T-cell (primary cell): ENCODE measurements at regions not wholly inside any gene's neighbourhood (a gene's known extent, or its start where the extent isn't known, plus 50 kb on each side); places are given as distances from the start of the nearest gene placed in this dataset.

Experiments used
- ATAC-seq, 4 experiments: fragments of 200-7000 bp in 3 of 4; fragments of 150-1000 bp in 1 of 4; cut with Tn5 transposase; replicated peaks in 1 of 4; 1 replicate in 3 of 4; 2 replicates in 1 of 4; pipeline ENCODE4 v1.10.0; 2021; ENCODE audit warnings: moderate library complexity in 3 of 4, mild to moderate bottlenecking in 2 of 4, moderate number of reproducible peaks in 1 of 4
- CTCF ChIA-PET, 2 donors: fragments of 300-600 bp; sonication (Branson Sonifier 250); formaldehyde crosslinking; loops; one replicate each; lab custom pipeline; 2022; ENCODE audit warnings: antibody characterized with exemption in 2 of 2; lab: Charles Lee
- POLR2A ChIA-PET, 2 donors: fragments of 300-600 bp; sonication (Branson Sonifier 250); formaldehyde crosslinking; loops; one replicate each; lab custom pipeline; 2022; ENCODE audit warnings: antibody characterized with exemption in 2 of 2; lab: Charles Lee
- DNase-seq, 35 experiments: peaks; one replicate each; pipeline versions ENCODE4 v3.0.0 to v3.0.0-alpha.2; 2013 to 2023
- H3K27ac ChIP-seq: one replicate; pipeline ENCODE4 v1.5.1; 2013; ENCODE audit warnings: low read length
- H3K27me3 ChIP-seq, 2 experiments: replicated peaks in 1 of 2; 1 replicate in 1 of 2; 2 replicates in 1 of 2; pipeline versions ENCODE4 v1.6.1 to v1.7.0; 2013; ENCODE audit warnings: low read length in 1 of 2, mixed read lengths in 1 of 2; ENCODE audit not compliant: control insufficient read depth in 2 of 2, insufficient read depth in 2 of 2; ENCODE audit errors: extremely low read depth in 1 of 2
- H3K36me3 ChIP-seq, 2 donors: 1 replicate in 1 of 2; 2 replicates in 1 of 2; pipeline versions ENCODE4 v1.6.1 to v1.7.0; 2013; ENCODE audit warnings: low read length in 1 of 2; ENCODE audit not compliant: control insufficient read depth in 2 of 2, insufficient read depth in 1 of 2; ENCODE audit errors: extremely low read depth in 1 of 2
- H3K4me1 ChIP-seq, 2 experiments: 1 replicate in 1 of 2; 2 replicates in 1 of 2; pipeline versions ENCODE4 v1.6.1 to v1.7.0; 2013; ENCODE audit warnings: low read length in 2 of 2, mixed read lengths in 1 of 2; ENCODE audit not compliant: insufficient read depth in 2 of 2, control insufficient read depth in 1 of 2; ENCODE audit errors: extremely low read depth in 1 of 2
- H3K4me3 ChIP-seq, 2 donors: 1 replicate in 1 of 2; 2 replicates in 1 of 2; pipeline versions ENCODE4 v1.5.1 to v1.7.0; 2013; ENCODE audit warnings: mild to moderate bottlenecking in 2 of 2, low read length in 1 of 2, moderate library complexity in 1 of 2; ENCODE audit not compliant: control insufficient read depth in 1 of 2; ENCODE audit errors: extremely low read depth in 1 of 2
- H3K9me3 ChIP-seq: 2 replicates; pipeline ENCODE4 v1.7.0; 2013
- H3K27ac Mint-ChIP-seq, 2 donors: one replicate each; pipeline ENCODE4 v1.8.0; 2020 to 2021; ENCODE audit warnings: mild to moderate bottlenecking in 2 of 2, mixed read lengths in 2 of 2
- H3K27me3 Mint-ChIP-seq, 2 donors: one replicate each; pipeline ENCODE4 v1.8.0; 2021 to 2022; ENCODE audit warnings: mixed read lengths in 2 of 2
- H3K36me3 Mint-ChIP-seq: one replicate; pipeline ENCODE4 v1.8.0; 2021; ENCODE audit warnings: mixed read lengths
- H3K4me1 Mint-ChIP-seq, 3 donors: one replicate each; pipeline ENCODE4 v1.8.0; 2020 to 2022; ENCODE audit warnings: mixed read lengths in 3 of 3, mild to moderate bottlenecking in 1 of 3
- H3K4me3 Mint-ChIP-seq, 3 donors: one replicate each; pipeline ENCODE4 v1.8.0; 2020 to 2022; ENCODE audit warnings: mild to moderate bottlenecking in 3 of 3, mixed read lengths in 3 of 3, moderate library complexity in 3 of 3
- H3K9me3 Mint-ChIP-seq, 3 donors: one replicate each; pipeline ENCODE4 v1.8.0; 2020 to 2022; ENCODE audit warnings: mixed read lengths in 3 of 3
- WGBS: methylation state at CpG from one replicate; pipeline ENCODE4 v1.1.5; 2013; ENCODE audit warnings: missing lambda C conversion rate; ENCODE audit not compliant: insufficient coverage; 5-methylcytosine and 5-hydroxymethylcytosine counted together

DNA sequence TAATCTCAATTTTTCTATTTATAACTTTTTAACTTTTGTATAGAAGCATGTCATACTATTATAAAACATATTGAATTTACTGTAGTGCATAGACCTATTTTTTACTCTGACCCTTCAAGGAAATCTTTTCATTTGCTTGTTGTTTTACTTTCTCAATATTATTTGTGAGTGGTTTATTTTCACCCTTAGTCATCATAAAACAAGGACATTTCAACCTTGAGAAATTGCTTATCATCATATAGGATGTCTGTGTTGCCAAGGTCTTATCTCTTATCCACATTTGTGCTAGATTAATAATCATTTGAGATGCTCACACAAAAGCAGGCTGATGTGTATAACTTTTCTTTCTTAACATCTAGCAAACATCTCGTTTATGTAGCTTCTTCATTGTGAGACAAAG, 408.6 kb upstream of the PABPC4L start:
- no peaks in the 10 kb centered on the region for H3K4me1 Mint-ChIP-seq
- Histone ChIP-seq H3K9me3 (no peaks in the 10 kb centered on the region), H3K4me1 (no peaks in the 10 kb centered on the region), H3K36me3 (no peaks in the 10 kb centered on the region), H3K4me3 (no peak overlapping the region), H3K27ac (no peak overlapping the region), H3K27me3 (no peaks in the 10 kb centered on the region)
- H3K4me3 Mint-ChIP-seq, result no peak overlapping the region
- H3K27me3 Mint-ChIP-seq, result no peaks in the 10 kb centered on the region
- ChIA-PET CTCF (no interaction called here), POLR2A (no interaction called here)
- DNase-seq (no peak), ATAC-seq (no peak)
- no CpG with 5 or more reads among the region's 1 CpG for WGBS
- H3K27ac Mint-ChIP-seq, result no peak overlapping the region
- H3K9me3 Mint-ChIP-seq, result peaks cover 0 to 6% (median 0%) of the 10 kb centered on the region in 3 donors
- H3K36me3 Mint-ChIP-seq, result no peaks in the 10 kb centered on the region

DNA sequence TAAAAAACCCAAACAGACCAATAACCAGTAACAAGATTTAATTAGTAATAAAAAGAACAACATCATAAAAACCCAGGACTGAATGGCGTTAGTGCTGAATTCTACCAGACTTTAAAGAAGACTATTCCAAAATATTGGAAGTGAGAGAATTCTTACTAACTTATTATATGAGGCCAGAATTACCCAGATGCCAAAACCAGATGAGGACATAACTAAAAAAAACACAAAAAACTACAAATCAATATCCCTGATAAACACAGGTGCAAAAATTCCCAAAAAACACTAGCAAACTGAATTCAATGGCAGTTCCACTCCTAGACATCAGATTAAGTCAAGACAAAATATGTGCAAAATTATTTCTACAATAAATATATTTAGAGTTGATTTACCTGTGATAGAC, 400.1 kb upstream of the PABPC4L start:
- H3K36me3 Mint-ChIP-seq, result no peaks in the 10 kb centered on the region
- H3K27ac Mint-ChIP-seq, result no peak overlapping the region
- Histone ChIP-seq H3K4me3 (no peak overlapping the region), H3K27ac (no peak overlapping the region), H3K36me3 (no peaks in the 10 kb centered on the region), H3K4me1 (no peaks in the 10 kb centered on the region), H3K9me3 (no peaks in the 10 kb centered on the region), H3K27me3 (no peaks in the 10 kb centered on the region)
- H3K9me3 Mint-ChIP-seq, result peaks cover 11 to 24% (median 14%) of the 10 kb centered on the region in 3 donors
- ATAC-seq, result no peak
- no peak for DNase-seq
- no peaks in the 10 kb centered on the region for H3K27me3 Mint-ChIP-seq
- CTCF ChIA-PET, result no interaction called here
- no peaks in the 10 kb centered on the region for H3K4me1 Mint-ChIP-seq
- no CpG with 5 or more reads among the region's 1 CpG for WGBS
- POLR2A ChIA-PET, result interaction anchor here in 1 of 2 donors (0.6 kb wide), 1 partner anchor 34 kb away, joined by 3 read pairs; no protein-coding TSS in a partner anchor
- H3K4me3 Mint-ChIP-seq, result no peak overlapping the region

DNA sequence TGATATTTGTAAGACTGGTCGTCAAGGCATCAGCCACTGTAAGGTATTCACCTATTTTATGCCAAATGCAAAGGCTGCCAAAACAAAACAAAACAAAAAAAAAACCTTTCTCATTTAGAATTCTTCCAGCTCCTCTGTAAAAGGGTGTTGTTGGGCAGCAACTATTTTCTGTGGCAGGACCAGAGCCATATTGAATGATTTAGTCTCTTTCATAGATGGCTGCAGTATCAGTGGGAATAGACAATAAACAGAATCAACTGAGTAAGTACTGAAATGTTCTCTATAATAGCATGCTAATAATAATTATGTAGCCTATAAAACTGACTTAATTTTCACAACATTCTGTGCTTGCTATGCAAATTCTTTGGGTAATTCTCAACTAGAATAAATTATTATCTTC, 389.7 kb upstream of the PABPC4L start:
- no peaks in the 10 kb centered on the region for H3K4me1 Mint-ChIP-seq
- Histone ChIP-seq H3K27me3 (no peaks in the 10 kb centered on the region), H3K27ac (no peak overlapping the region), H3K9me3 (no peaks in the 10 kb centered on the region), H3K4me3 (no peak overlapping the region), H3K4me1 (no peaks in the 10 kb centered on the region), H3K36me3 (no peaks in the 10 kb centered on the region)
- ATAC-seq, result no peak
- no peak for DNase-seq
- POLR2A ChIA-PET, result no interaction called here
- H3K9me3 Mint-ChIP-seq, result peaks cover under 1 to 16% (median 2%) of the 10 kb centered on the region in 3 donors
- CTCF ChIA-PET, result no interaction called here
- no peak overlapping the region for H3K4me3 Mint-ChIP-seq
- no peaks in the 10 kb centered on the region for H3K36me3 Mint-ChIP-seq
- H3K27ac Mint-ChIP-seq, result no peak overlapping the region
- no peaks in the 10 kb centered on the region for H3K27me3 Mint-ChIP-seq
- no CpG with 5 or more reads among the region's 1 CpG for WGBS

DNA sequence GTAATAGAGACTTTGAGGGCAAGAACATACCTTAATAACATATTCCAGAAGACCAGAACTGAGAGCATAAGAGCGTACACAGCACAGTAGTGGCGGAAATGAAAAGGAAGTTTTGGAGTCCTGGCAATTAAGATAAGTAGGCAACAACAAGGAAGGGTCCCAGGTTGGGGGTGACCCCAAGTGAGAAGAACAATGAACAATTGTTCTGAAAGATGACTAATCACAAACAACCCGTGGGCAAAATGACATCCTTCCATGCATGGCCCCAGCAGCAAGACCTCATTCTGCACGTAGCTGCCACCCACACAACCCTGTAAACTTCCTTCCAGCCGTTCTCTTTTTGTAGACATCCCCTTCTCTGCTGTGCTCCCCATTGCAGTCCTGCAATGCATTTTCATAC, 384.4 kb upstream of the PABPC4L start:
- no peak for ATAC-seq
- POLR2A ChIA-PET, result no interaction called here
- Histone ChIP-seq H3K4me1 (no peaks in the 10 kb centered on the region), H3K27me3 (no peaks in the 10 kb centered on the region), H3K27ac (no peak overlapping the region), H3K36me3 (no peaks in the 10 kb centered on the region), H3K4me3 (no peak overlapping the region), H3K9me3 (no peaks in the 10 kb centered on the region)
- no peaks in the 10 kb centered on the region for H3K4me1 Mint-ChIP-seq
- no peak overlapping the region for H3K4me3 Mint-ChIP-seq
- no peak overlapping the region for H3K27ac Mint-ChIP-seq
- peaks cover 13 to 20% (median 15%) of the 10 kb centered on the region in 3 donors for H3K9me3 Mint-ChIP-seq
- 28% methylated on average over 3 of the region's 5 CpGs for WGBS
- H3K27me3 Mint-ChIP-seq, result no peaks in the 10 kb centered on the region
- no peak for DNase-seq
- CTCF ChIA-PET, result no interaction called here
- no peaks in the 10 kb centered on the region for H3K36me3 Mint-ChIP-seq

DNA sequence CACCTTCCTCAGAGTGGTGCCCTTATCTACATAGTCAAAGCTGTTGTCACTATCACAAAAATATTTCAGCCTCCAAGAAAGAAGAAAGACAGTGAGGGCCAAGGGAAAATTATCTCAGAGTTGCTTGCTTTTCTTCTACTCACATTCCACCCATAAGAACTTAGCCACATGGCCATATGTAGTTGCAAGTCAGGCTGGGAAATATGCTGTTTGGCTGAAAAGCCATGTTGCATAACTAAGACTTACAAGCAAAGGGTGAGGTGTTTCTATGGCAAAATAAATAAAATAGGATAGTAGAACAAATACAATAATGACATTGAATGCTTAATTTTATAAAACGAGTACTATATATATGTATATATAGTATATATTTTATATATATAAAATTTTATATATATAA, 365.9 kb upstream of the PABPC4L start:
- Mint-ChIP-seq H3K9me3 (peaks cover 17 to 21% (median 19%) of the 10 kb centered on the region in 3 donors), H3K4me3 (no peak overlapping the region), H3K36me3 (no peaks in the 10 kb centered on the region), H3K27me3 (no peaks in the 10 kb centered on the region), H3K27ac (no peak overlapping the region), H3K4me1 (no peaks in the 10 kb centered on the region)
- ATAC-seq (no peak), DNase-seq (no peak)
- Histone ChIP-seq H3K4me3 (no peak overlapping the region), H3K9me3 (peaks cover 2% of the 10 kb centered on the region), H3K27ac (no peak overlapping the region), H3K36me3 (no peaks in the 10 kb centered on the region), H3K27me3 (no peaks in the 10 kb centered on the region), H3K4me1 (no peaks in the 10 kb centered on the region)
- WGBS, result no CpG with 5 or more reads among the region's 1 CpG
- ChIA-PET POLR2A (no interaction called here), CTCF (no interaction called here)

DNA sequence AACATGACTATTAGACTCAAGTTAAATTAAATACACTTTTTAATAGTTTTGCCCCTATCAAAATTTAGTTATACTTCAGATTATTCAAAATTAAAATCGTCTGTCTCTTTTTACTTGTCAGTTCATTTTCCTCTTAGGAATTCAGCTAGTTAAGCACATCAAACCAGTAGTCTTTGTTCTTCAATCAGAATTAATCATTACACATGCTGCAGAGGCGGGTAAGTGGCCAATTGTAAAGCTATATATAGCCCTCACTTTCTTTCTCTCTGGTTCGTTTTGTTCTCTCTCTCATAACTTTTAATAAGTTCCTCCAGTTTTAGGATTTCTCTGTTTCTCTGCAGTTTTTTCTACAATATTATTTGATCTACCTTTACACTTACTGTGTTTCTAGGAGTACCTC, 359.1 kb upstream of the PABPC4L start:
- 48% methylated on average over 3 of the region's 3 CpGs for WGBS
- Mint-ChIP-seq H3K27me3 (no peaks in the 10 kb centered on the region), H3K4me3 (no peak overlapping the region), H3K36me3 (no peaks in the 10 kb centered on the region), H3K27ac (no peak overlapping the region), H3K4me1 (no peaks in the 10 kb centered on the region), H3K9me3 (peaks cover 6 to 9% (median 7%) of the 10 kb centered on the region in 3 donors)
- Histone ChIP-seq H3K9me3 (no peaks in the 10 kb centered on the region), H3K36me3 (no peaks in the 10 kb centered on the region), H3K27ac (no peak overlapping the region), H3K4me1 (no peaks in the 10 kb centered on the region), H3K4me3 (no peak overlapping the region), H3K27me3 (no peaks in the 10 kb centered on the region)
- POLR2A ChIA-PET, result no interaction called here
- DNase-seq (no peak), ATAC-seq (no peak)
- CTCF ChIA-PET, result no interaction called here

DNA sequence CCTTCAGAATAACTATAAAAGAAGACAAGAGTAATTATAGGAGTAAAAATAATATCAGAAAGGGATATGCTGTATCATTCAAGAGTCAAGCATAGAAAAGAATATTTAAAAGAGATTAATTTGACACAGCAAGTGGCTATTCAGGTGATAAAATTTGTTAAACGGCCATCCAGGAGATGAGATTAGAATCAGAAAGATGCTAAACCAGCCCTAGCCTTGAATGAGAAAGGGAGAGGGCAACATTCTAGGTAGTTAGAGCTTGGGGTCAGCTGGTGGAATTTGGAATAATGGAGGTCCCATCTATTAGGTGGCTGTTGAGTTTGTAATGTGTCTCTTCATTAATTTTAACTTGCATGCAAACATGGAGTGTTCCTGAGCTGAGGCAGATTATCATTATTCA, 350.5 kb upstream of the PABPC4L start:
- Histone ChIP-seq H3K27me3 (no peaks in the 10 kb centered on the region), H3K36me3 (no peaks in the 10 kb centered on the region), H3K9me3 (no peaks in the 10 kb centered on the region), H3K27ac (no peak overlapping the region), H3K4me3 (no peak overlapping the region), H3K4me1 (no peaks in the 10 kb centered on the region)
- Mint-ChIP-seq H3K27me3 (no peaks in the 10 kb centered on the region), H3K9me3 (peaks cover 5 to 32% (median 28%) of the 10 kb centered on the region in 3 donors), H3K27ac (no peak overlapping the region), H3K36me3 (no peaks in the 10 kb centered on the region), H3K4me3 (no peak overlapping the region), H3K4me1 (no peaks in the 10 kb centered on the region)
- DNase-seq (no peak), ATAC-seq (no peak)
- POLR2A ChIA-PET, result no interaction called here
- WGBS, result 40% methylated on average over 1 of the region's 1 CpG
- CTCF ChIA-PET, result no interaction called here
